Mucosa of descending colon (tissue), 3 donors: ENCODE measurements at regions not wholly inside any gene's neighbourhood (a gene's known extent, or its start where the extent isn't known, plus 50 kb on each side); places are given as distances from the start of the nearest gene placed in this dataset.

ENCODE experiments used
- ATAC-seq: fragments of 200-7000 bp; cut with Tn5 transposase; one replicate; pipeline ENCODE4 v1.9.1; 2020; ENCODE audit warnings: mild to moderate bottlenecking, moderate library complexity
- DNase-seq, 3 donors: peaks; one replicate each; pipeline ENCODE4 v3.0.0-alpha.2; 2020
- H3K36me3 ChIP-seq: fragments of 200-600 bp; one replicate; pipeline ENCODE4 v1.8.0; 2021; ENCODE audit warnings: low read depth, mild to moderate bottlenecking
- H3K4me1 ChIP-seq: fragments of 200-600 bp; one replicate; pipeline ENCODE4 v1.8.0; 2021; ENCODE audit warnings: low read depth, mild to moderate bottlenecking
- H3K4me3 ChIP-seq: fragments of 200-600 bp; one replicate; pipeline ENCODE4 v1.8.0; 2021; ENCODE audit warnings: mild to moderate bottlenecking
- H3K9me3 ChIP-seq: fragments of 200-600 bp; one replicate; pipeline ENCODE4 v1.8.0; 2021; ENCODE audit warnings: mild to moderate bottlenecking
- CTCF ChIP-seq: fragments of 200-600 bp; IDR thresholded peaks from one replicate; pipeline ENCODE4 v1.8.0; 2022; ENCODE audit warnings: antibody characterized with exemption, mild to moderate bottlenecking
- intact Hi-C, 2 donors: fragments of 100-400 bp; cut with DNase I in 1 of 2; cut with micrococcal nuclease in 1 of 2; formaldehyde crosslinking; loops; one replicate each; pipeline versions ENCODE4 v1.11.0 to v1.11.1; 2022; cut with DNase I, micrococcal nuclease
- donor health status: DM: no; HTN: no; CAD: no; lungs with moderate emphysema.
- donor health status: DM: no; HTN: no; CAD: no.
- donor health status: DM: no; HTN: yes; CAD: no.

DNA sequence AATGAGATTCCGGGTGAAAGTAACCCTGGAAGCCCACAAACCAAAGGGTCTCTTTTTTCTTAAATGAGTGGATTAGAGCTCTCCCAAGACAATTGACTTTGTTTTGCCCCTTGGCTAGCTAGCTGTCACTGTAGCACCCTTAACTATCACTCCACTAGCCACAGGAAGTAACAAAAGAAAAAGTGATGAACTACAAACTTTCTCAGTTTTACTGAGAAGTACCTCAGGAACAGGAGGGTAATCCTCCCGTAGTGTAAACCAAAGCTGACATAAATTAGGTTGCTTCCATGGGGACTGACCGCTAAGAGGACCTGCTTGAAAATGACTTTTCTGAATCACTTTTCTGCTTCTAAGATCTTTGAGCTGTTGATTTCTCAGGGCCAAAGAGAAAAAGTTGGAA, 240.1 kb downstream of the BARHL2 start:
- no peak for ATAC-seq
- no peaks in the 10 kb centered on the region for H3K4me1 ChIP-seq
- TF ChIP-seq CTCF: no peak

GRCh38 chr1:90476411-90476810, 240.7 kb downstream of the BARHL2 start:
- Histone ChIP-seq H3K4me1 (no peaks in the 10 kb centered on the region), H3K9me3 (no peaks in the 10 kb centered on the region), H3K4me3 (no peak overlapping the region), H3K36me3 (no peaks in the 10 kb centered on the region)
- ATAC-seq (no peak), DNase-seq (no peak)
- intact Hi-C loops: no loop called here
- no peak for TF ChIP-seq CTCF

More for the DNA sequence above, 240.1 kb downstream of the BARHL2 start:
- no peak overlapping the region for H3K4me3 ChIP-seq
- intact Hi-C loops: no loop called here
- no peaks in the 10 kb centered on the region for H3K9me3 ChIP-seq
- no peak for DNase-seq
- H3K36me3 ChIP-seq: no peaks in the 10 kb centered on the region

DNA sequence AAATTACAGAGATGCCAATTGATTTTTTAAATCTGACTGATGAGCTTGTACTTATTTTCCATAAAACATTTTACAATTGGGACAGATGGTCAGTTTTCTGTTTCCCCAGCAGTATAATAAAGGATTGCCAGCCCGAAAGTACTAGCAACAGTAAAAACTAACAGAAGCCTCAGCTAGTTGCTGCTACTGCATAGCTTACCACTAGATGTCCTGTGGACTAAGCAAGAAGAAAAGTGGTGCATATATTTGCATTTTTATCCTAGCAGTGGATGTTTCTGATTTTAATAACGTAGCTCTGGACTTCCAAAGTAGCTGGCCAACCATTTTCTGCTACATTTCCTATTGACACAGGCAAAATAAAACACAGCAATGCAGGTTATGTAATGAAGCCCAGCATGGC, 241.5 kb downstream of the BARHL2 start:
- Histone ChIP-seq H3K4me3 (no peak overlapping the region), H3K36me3 (no peaks in the 10 kb centered on the region), H3K9me3 (no peaks in the 10 kb centered on the region), H3K4me1 (no peaks in the 10 kb centered on the region)
- intact Hi-C loops: no loop called here
- no peak for ATAC-seq
- DNase-seq: no peak
- TF ChIP-seq CTCF: no peak

GRCh38 chr1:90474731-90475130, 242.4 kb downstream of the BARHL2 start:
- intact Hi-C loops: no loop called here
- H3K9me3 ChIP-seq: no peaks in the 10 kb centered on the region
- ATAC-seq (no peak), DNase-seq (no peak)
- H3K36me3 ChIP-seq: no peaks in the 10 kb centered on the region
- TF ChIP-seq CTCF: no peak
- no peaks in the 10 kb centered on the region for H3K4me1 ChIP-seq
- no peak overlapping the region for H3K4me3 ChIP-seq

- Histone ChIP-seq H3K4me3 (no peak overlapping the region), H3K9me3 (no peaks in the 10 kb centered on the region), H3K4me1 (no peaks in the 10 kb centered on the region), H3K36me3 (no peaks in the 10 kb centered on the region)
- no peak for ATAC-seq
- DNase-seq: no peak
- no peak for TF ChIP-seq CTCF
- intact Hi-C loops: no loop called here
Observed at GRCh38 chr1:90474158-90474557, 242.9 kb downstream of the BARHL2 start.

DNA sequence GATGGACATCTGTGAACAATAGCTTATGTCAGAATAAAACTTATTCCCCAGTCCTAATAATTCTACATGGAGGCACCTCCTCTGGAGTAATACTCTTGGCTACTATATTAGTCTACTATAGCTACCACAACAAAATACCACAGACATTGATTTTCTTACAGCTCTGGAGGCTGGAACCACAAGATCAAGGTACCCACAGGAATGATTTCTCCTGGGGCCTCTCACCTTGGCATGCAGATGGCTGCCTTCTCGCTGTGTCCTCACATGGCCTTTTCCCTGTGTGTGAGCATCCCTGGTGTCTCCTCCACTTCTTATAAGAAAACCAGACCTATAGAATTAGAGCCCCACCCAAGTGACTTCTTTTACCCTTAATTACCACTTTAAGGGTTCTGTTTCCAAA, 244.3 kb downstream of the BARHL2 start:
- Histone ChIP-seq H3K9me3 (no peaks in the 10 kb centered on the region), H3K36me3 (no peaks in the 10 kb centered on the region), H3K4me3 (no peak overlapping the region), H3K4me1 (no peaks in the 10 kb centered on the region)
- ATAC-seq: no peak
- no peak for TF ChIP-seq CTCF
- DNase-seq: no peak
- intact Hi-C loops: no loop called here
